K562 (cell line): ENCODE measurements at regions not wholly inside any gene's neighbourhood (a gene's known extent, or its start where the extent isn't known, plus 50 kb on each side); places are given as distances from the start of the nearest gene placed in this dataset.

Experiments used
- ATAC-seq: fragments of 200-7000 bp; cut with Tn5 transposase; 3 replicates; pipeline ENCODE4 v1.9.1; 2020; ENCODE audit warnings: moderate library complexity
- BruUV-seq: library from RNA; stranded (reverse); fragments of 400-500 nt; replicated peaks from 2 replicates; lab custom pipeline; 2021; lab: Mats Ljungman, UMichigan
- CTCF ChIA-PET: fragments of 300-600 bp; formaldehyde crosslinking; extraction: SDS; loops from one replicate; lab custom pipeline; 2021; ENCODE audit warnings: low intra/inter-chr PET ratio; lab: Yijun Ruan, JAX
- POLR2A ChIA-PET: fragments of 300-600, 350-650 bp; sonication (Branson Sonifier 250); formaldehyde crosslinking; extraction: SDS; loops from one replicate; lab custom pipeline; 2021; ENCODE audit warnings: antibody characterized with exemption, inconsistent platforms; lab: Yijun Ruan, JAX
- DNase-seq, 4 experiments: peaks; one replicate each; pipeline versions ENCODE4 v3.0.0 to v3.0.0-alpha.2; 2011 to 2018; ENCODE audit warnings: low spot score in 3 of 4, mixed read lengths in 3 of 4; ENCODE audit errors: extremely low read depth in 1 of 4
- FAIRE-seq: peaks from 2 replicates; lab custom pipeline; 2011; peaks lifted over from hg19 to GRCh38; lab: Jason Lieb, UNC
- H2AFZ ChIP-seq: 2 replicates; pipeline ENCODE4 v1.6.0; 2011; ENCODE audit warnings: low read depth, low read length, control low read depth, inconsistent platforms
- H3K27ac ChIP-seq: fragments of 200-600 bp; 3 replicates; pipeline ENCODE4 v1.8.0; 2011; ENCODE audit warnings: low read depth, mild to moderate bottlenecking, control low read depth, inconsistent platforms, low read length, moderate library complexity, mixed read lengths; ENCODE audit errors: extremely low read depth
- H3K27me3 ChIP-seq, 2 experiments: fragments of 300-600 bp in 1 of 2; 2 replicates in 1 of 2; 3 replicates in 1 of 2; pipeline versions ENCODE4 v1.6.0 to v1.8.0; 2011; ENCODE audit warnings: inconsistent platforms in 2 of 2, low read length in 2 of 2, mild to moderate bottlenecking in 1 of 2, mixed read lengths in 1 of 2, moderate library complexity in 1 of 2; ENCODE audit not compliant: control insufficient read depth in 2 of 2, insufficient read depth in 2 of 2
- H3K36me3 ChIP-seq: fragments of 300-600 bp; 3 replicates; pipeline ENCODE4 v1.8.0; 2011; ENCODE audit warnings: mild to moderate bottlenecking, low read length, inconsistent platforms; ENCODE audit not compliant: control insufficient read depth, insufficient read depth
- H3K4me1 ChIP-seq, 2 experiments: fragments of 200-600 bp in 1 of 2; replicated peaks in 1 of 2; 2 replicates in 1 of 2; 3 replicates in 1 of 2; pipeline versions ENCODE4 v1.5.1 to v1.8.0; 2011; ENCODE audit warnings: inconsistent platforms in 2 of 2, low read length in 2 of 2, mild to moderate bottlenecking in 1 of 2, mixed read lengths in 1 of 2, moderate library complexity in 1 of 2; ENCODE audit not compliant: control insufficient read depth in 2 of 2, insufficient read depth in 2 of 2
- H3K4me2 ChIP-seq: 2 replicates; pipeline ENCODE4 v1.6.1; 2011; ENCODE audit warnings: low read length, control low read depth, inconsistent platforms, mixed read lengths; ENCODE audit not compliant: insufficient read depth
- H3K4me3 ChIP-seq: fragments of 200-600 bp; sonication (generic), shearing (Covaris generic); 2 replicates; pipeline ENCODE4 v1.5.1; 2016; ENCODE audit warnings: control low read depth, inconsistent platforms
- H3K79me2 ChIP-seq: fragments of 200-600 bp; 3 replicates; pipeline ENCODE4 v1.8.0; 2011; ENCODE audit warnings: low read length, inconsistent platforms; ENCODE audit not compliant: control insufficient read depth, insufficient read depth
- H3K9ac ChIP-seq, 2 experiments: 2 replicates each; pipeline versions ENCODE4 v1.6.0 to v1.6.1; 2011; ENCODE audit warnings: low read depth in 2 of 2, low read length in 2 of 2, control low read depth in 1 of 2, inconsistent platforms in 1 of 2, mild to moderate bottlenecking in 1 of 2, mixed read lengths in 1 of 2; ENCODE audit not compliant: insufficient read depth in 1 of 2
- H3K9me1 ChIP-seq: one replicate; pipeline ENCODE4 v1.6.0; 2011; ENCODE audit warnings: inconsistent platforms, mild to moderate bottlenecking, low read length, moderate library complexity; ENCODE audit not compliant: control insufficient read depth, insufficient read depth
- H3K9me3 ChIP-seq: replicated peaks from 2 replicates; pipeline ENCODE4 v1.5.1; 2011; ENCODE audit warnings: low read depth, low read length, inconsistent platforms; ENCODE audit not compliant: control insufficient read depth, insufficient read depth
- H4K20me1 ChIP-seq: replicated peaks from 2 replicates; pipeline ENCODE4 v1.6.1; 2011; ENCODE audit warnings: low read length, inconsistent platforms, mixed read lengths; ENCODE audit not compliant: control insufficient read depth, insufficient read depth
- ARNT ChIP-seq, 2 experiments: fragments of 450-650 bp; IDR thresholded peaks; 2 replicates each; pipeline ENCODE4 v1.6.1; 2016; ENCODE audit warnings: mild to moderate bottlenecking in 1 of 2
- CBX1 ChIP-seq: sonication (generic); IDR thresholded peaks from 2 replicates; pipeline ENCODE4 v1.6.1; 2016; ENCODE audit warnings: antibody characterized with exemption, low read depth, mild to moderate bottlenecking
- LCOR ChIP-seq: sonication (generic); formaldehyde crosslinking; IDR thresholded peaks from 2 replicates; pipeline ENCODE4 v1.8.0; 2022; ENCODE audit warnings: mild to moderate bottlenecking, missing genetic modification reagents
- MYBL2 ChIP-seq, 2 experiments: fragments of 450-650 bp in 1 of 2; sonication (generic) in 1 of 2; formaldehyde crosslinking in 1 of 2; IDR thresholded peaks; 2 replicates each; pipeline versions ENCODE4 v1.6.1 to v1.8.1; 2017 to 2022; ENCODE audit warnings: borderline replicate concordance in 1 of 2, inconsistent platforms in 1 of 2, low read depth in 1 of 2, mild to moderate bottlenecking in 1 of 2, missing genetic modification reagents in 1 of 2, moderate library complexity in 1 of 2
- PTTG1 ChIP-seq: fragments of 450-650 bp; IDR thresholded peaks from 2 replicates; pipeline ENCODE4 v1.6.1; 2016; ENCODE audit warnings: low read depth, mild to moderate bottlenecking, missing genetic modification characterization, missing compliant biosample characterization
- TAF1 ChIP-seq: IDR thresholded peaks from 2 replicates; pipeline ENCODE4 v1.6.1; 2011; ENCODE audit warnings: mild to moderate bottlenecking, low read length, moderate library complexity; ENCODE audit not compliant: insufficient read depth, control insufficient read depth, severe bottlenecking; ENCODE audit errors: extremely low read depth
- TCF15 ChIP-seq: fragments of 250-450 bp; sonication (Bioruptor Pico); IDR thresholded peaks from 2 replicates; pipeline ENCODE4 v1.8.0; 2022; ENCODE audit warnings: moderate library complexity, mild to moderate bottlenecking, inconsistent platforms
- ZNF311 ChIP-seq: fragments of 250-450 bp; sonication (Bioruptor Pico); IDR thresholded peaks from 2 replicates; pipeline ENCODE4 v1.4.0; 2020; ENCODE audit warnings: mild to moderate bottlenecking, moderate library complexity
- WGBS: fragments of 100-300 bp; shearing (Covaris generic); methylation state at CpG from one replicate; pipeline ENCODE4 v1.1.6; 2016; ENCODE audit warnings: low coverage, mixed read lengths; ENCODE audit not compliant: insufficient coverage; ENCODE audit errors: missing lambda C conversion rate; 5-methylcytosine and 5-hydroxymethylcytosine counted together
- in situ Hi-C: fragments of 300-500 bp; cut with MboI; formaldehyde crosslinking; loops from 4 replicates; pipeline ENCODE4 v1.15.0; 2018; ENCODE audit warnings: inconsistent platforms, mixed read lengths
- intact Hi-C: fragments of 100-400 bp; cut with micrococcal nuclease; formaldehyde crosslinking; loops from 2 replicates; pipeline ENCODE4 v1.14.2; 2022

DNA sequence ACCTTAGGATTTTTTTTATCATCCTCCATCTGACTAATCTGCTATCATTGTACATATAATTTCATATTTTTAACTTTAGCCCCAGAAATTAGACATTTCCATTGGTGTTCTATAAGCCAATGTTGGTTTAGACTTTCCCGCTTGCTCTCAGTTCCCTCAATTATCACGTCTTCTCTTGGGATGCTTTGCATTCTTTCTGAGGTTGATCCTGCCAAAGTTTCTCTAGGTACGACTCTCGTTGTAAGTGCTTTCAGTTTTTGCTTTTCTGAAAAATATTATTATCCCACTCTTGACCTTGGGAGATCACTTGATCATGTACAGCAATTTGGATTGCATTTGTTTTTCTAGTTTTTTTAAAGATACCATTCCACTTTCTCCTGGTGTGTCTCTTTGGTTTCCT is 270.2 kb downstream of the IRS2 start:
- ATAC-seq (no peak), DNase-seq (no peak)
- Histone ChIP-seq H3K27ac (no peak overlapping the region), H3K9me3 (no peaks in the 10 kb centered on the region), H3K4me1 (no peaks in the 10 kb centered on the region), H3K9ac (no peak overlapping the region), H4K20me1 (no peaks in the 10 kb centered on the region), H3K79me2 (no peaks in the 10 kb centered on the region)
- TF ChIP-seq ZNF311 (no peak), MYBL2 (IDR thresholded peaks at IDR 0.05; ENCODE audit: low read depth) (no peak), MYBL2 (CRISPR knock-in tag; IDR thresholded peaks at IDR 0.05; ENCODE audit: borderline replicate concordance) (no peak), PTTG1 (tag) (no peak), TCF15 (CRISPR knock-in tag) (no peak), CBX1 (no peak), TAF1 (no peak), LCOR (no peak), ARNT (IDR thresholded peaks at IDR 0.05) (no peak)
- TF ChIP-seq, all 486 proteins: peak for 0
- in situ Hi-C loops: no loop called here
- Histone ChIP-seq H3K36me3 (no peaks in the 10 kb centered on the region), H2AFZ (no peak overlapping the region), H3K4me2 (no peak overlapping the region), H3K9me1 (no peaks in the 10 kb centered on the region), H3K4me3 (no peak overlapping the region), H3K27me3 (no peaks in the 10 kb centered on the region)
- ChIA-PET POLR2A (no interaction called here), CTCF (no interaction called here)
- FAIRE-seq: no peak
- WGBS: 0% methylated on average over 4 of the region's 4 CpGs
- intact Hi-C loops: no loop called here
- no TSS peak for BruUV-seq
